ENCODE measurements at regions not wholly inside any gene's neighbourhood (a gene's known extent, or its start where the extent isn't known, plus 50 kb on each side); places are given as distances from the start of the nearest gene placed in this dataset.

GRCh38 chr5:167916706-167917105, 374.7 kb upstream of the WWC1 start:
- TF ChIP-seq EZH2 (IDR thresholded peaks at IDR 0.05) (no peak), POLR2AphosphoS5 (IDR thresholded peaks at IDR 0.05; ENCODE audit: borderline replicate concordance, low read depth, low read length) (no peak)
